HG02759 (cell line): ENCODE measurements at regions not wholly inside any gene's neighbourhood (a gene's known extent, or its start where the extent isn't known, plus 50 kb on each side); places are given as distances from the start of the nearest gene placed in this dataset.

Experiments
- ATAC-seq: cut with Tn5 transposase; IDR thresholded peaks from one replicate; pipeline ENCODE4 v1.9.1; 2021; ENCODE audit warnings: mild to moderate bottlenecking, moderate library complexity; ENCODE audit not compliant: unreplicated experiment

- no peak for ATAC-seq
Measured at GRCh38 chr2:2565671-2566070, 234.6 kb upstream of the MYT1L start.

- no peak for ATAC-seq
Measured at GRCh38 chr2:2564300-2565078, 233.4 kb upstream of the MYT1L start.

GRCh38 chr2:2563309-2563860, 232.3 kb upstream of the MYT1L start:
- ATAC-seq = no peak

- ATAC-seq = no peak
Measured at GRCh38 chr2:2562867-2563266, 231.8 kb upstream of the MYT1L start.

- ATAC-seq = no peak
Measured at GRCh38 chr2:2561346-2562095, 230.4 kb upstream of the MYT1L start.

- no peak for ATAC-seq
Measured at GRCh38 chr2:2560374-2561015, 229.4 kb upstream of the MYT1L start.

- no peak for ATAC-seq
Measured at GRCh38 chr2:2558476-2558875, 227.4 kb upstream of the MYT1L start.

- ATAC-seq = no peak
Measured at GRCh38 chr2:2557475-2557874, 226.4 kb upstream of the MYT1L start.

- ATAC-seq = no peak
Measured at GRCh38 chr2:2550856-2551255, 219.8 kb upstream of the MYT1L start.

GRCh38 chr2:2547911-2548310, 216.8 kb upstream of the MYT1L start:
- ATAC-seq = no peak

GRCh38 chr2:2547451-2547850, 216.4 kb upstream of the MYT1L start:
- no peak for ATAC-seq

GRCh38 chr2:2546046-2546445, 215.0 kb upstream of the MYT1L start:
- no peak for ATAC-seq

GRCh38 chr2:2542966-2543611, 212.0 kb upstream of the MYT1L start:
- ATAC-seq = no peak

GRCh38 chr2:2542316-2542715, 211.2 kb upstream of the MYT1L start:
- ATAC-seq = no peak

- no peak for ATAC-seq
Measured at GRCh38 chr2:2540406-2540805, 209.3 kb upstream of the MYT1L start.

- no peak for ATAC-seq
Measured at GRCh38 chr2:2536416-2537056, 205.5 kb upstream of the MYT1L start.

- no peak for ATAC-seq
Measured at GRCh38 chr2:2530334-2530733, 199.3 kb upstream of the MYT1L start.

GRCh38 chr2:2528846-2529245, 197.8 kb upstream of the MYT1L start:
- no peak for ATAC-seq

- no peak for ATAC-seq
Measured at GRCh38 chr2:2527148-2527547, 196.1 kb upstream of the MYT1L start.

- no peak for ATAC-seq
Measured at GRCh38 chr2:2524348-2524941, 193.4 kb upstream of the MYT1L start.
